Activated naive CD8-positive, alpha-beta T cell (primary cell): ENCODE measurements at regions not wholly inside any gene's neighbourhood (a gene's known extent, or its start where the extent isn't known, plus 50 kb on each side); places are given as distances from the start of the nearest gene placed in this dataset.

ENCODE experiments used
- H3K27ac Mint-ChIP-seq: one replicate; pipeline ENCODE4 v1.8.0; 2021; ENCODE audit warnings: mixed read lengths
- H3K27me3 Mint-ChIP-seq: one replicate; pipeline ENCODE4 v1.8.0; 2021; ENCODE audit warnings: mixed read lengths
- H3K36me3 Mint-ChIP-seq: one replicate; pipeline ENCODE4 v1.8.0; 2021; ENCODE audit warnings: mixed read lengths
- H3K4me1 Mint-ChIP-seq: one replicate; pipeline ENCODE4 v1.8.0; 2021; ENCODE audit warnings: low read depth, mixed read lengths
- H3K4me3 Mint-ChIP-seq: one replicate; pipeline ENCODE4 v1.8.0; 2021; ENCODE audit warnings: mild to moderate bottlenecking, mixed read lengths
- H3K9me3 Mint-ChIP-seq: one replicate; pipeline ENCODE4 v1.8.0; 2021; ENCODE audit warnings: low read depth, mixed read lengths

DNA sequence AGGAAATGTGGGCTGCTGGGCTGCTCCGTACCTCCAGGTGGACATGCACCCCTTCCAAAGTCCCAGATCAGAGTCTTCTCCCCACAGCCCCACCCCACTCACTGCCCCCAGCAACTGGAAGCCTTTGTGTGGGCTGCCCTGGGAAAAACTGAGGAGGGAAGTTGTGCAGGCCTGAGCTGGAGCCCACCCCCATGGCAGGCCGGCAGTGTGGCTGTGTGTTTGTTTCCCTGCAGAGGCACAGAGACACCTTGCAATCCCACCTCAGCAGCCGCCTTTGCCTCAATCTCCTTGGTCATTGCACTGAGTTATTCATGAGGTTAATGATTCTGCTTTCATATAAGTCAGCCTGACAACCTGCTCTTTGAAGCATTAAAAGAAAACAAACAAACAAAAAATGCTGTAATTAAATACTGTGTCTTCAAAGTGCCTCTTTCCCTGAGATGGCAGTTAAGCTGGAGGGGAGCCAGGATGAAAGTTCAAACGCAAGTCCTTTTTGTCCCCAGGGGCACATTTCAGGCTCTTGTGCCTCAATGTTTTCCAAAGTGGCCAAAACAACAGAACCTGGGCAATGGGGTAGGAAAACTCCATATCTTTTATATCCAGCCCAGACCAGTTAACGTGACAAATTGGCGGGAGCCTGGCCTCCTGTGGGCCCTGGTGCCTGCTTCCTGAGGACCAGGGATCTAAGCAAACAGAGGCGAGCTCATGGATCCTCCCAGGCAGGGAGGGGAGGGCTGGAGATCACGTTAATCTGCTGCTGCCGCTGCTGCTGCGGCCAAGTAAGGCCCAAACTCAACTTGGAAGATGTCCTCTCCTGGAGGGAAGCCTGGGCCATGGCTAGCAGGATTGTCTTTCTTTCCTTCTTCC lies 51.9 kb upstream of the TSPAN11 start:
- H3K27ac Mint-ChIP-seq: no peak overlapping the region
- H3K27me3 Mint-ChIP-seq: peaks cover under 1% of the 10 kb centered on the region
- no peaks in the 10 kb centered on the region for H3K9me3 Mint-ChIP-seq
- no peak overlapping the region for H3K4me3 Mint-ChIP-seq
- peaks cover 4% of the 10 kb centered on the region for H3K4me1 Mint-ChIP-seq
- no peaks in the 10 kb centered on the region for H3K36me3 Mint-ChIP-seq

DNA sequence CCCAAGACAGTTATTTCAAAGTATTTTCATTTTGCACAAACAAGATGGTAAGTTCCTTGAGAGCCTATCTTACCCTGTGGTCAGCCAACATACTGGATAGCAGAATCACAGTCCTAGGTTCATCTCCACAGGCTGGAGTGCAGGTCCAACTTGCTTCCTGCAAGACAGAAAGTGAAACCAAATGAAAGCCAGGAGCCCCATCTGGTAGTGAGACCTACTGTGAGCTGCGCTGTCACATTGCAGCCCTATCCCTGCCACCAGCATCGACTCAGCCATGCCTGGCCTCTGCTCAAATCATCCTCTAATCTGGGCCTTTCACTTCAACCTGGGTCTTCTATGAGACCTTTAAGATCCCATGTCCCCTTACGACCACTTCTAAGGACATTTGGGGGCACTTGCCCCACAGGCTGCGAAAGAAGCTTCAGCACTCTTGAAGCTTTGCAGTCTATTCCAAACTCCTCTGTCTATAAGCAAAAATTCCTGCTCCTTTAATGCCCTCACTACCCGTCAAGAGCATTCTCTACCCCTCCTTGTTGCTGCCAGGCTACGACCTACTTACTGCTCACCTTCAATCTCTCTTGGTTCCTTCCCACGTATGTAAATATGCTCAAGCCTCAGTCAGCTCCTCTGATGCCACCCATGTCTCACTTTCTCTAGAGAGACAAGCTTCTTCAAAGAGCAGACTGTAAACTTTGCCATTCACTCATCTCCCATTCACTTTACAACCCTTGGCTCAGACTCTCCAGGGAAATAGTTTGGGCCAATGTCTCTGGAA lies 55.9 kb upstream of the TSPAN11 start:
- H3K27ac Mint-ChIP-seq: no peak overlapping the region
- no peaks in the 10 kb centered on the region for H3K36me3 Mint-ChIP-seq
- H3K9me3 Mint-ChIP-seq: peaks cover 4% of the 10 kb centered on the region
- no peak overlapping the region for H3K4me3 Mint-ChIP-seq
- peaks cover 13% of the 10 kb centered on the region for H3K27me3 Mint-ChIP-seq
- peaks cover 4% of the 10 kb centered on the region for H3K4me1 Mint-ChIP-seq

DNA sequence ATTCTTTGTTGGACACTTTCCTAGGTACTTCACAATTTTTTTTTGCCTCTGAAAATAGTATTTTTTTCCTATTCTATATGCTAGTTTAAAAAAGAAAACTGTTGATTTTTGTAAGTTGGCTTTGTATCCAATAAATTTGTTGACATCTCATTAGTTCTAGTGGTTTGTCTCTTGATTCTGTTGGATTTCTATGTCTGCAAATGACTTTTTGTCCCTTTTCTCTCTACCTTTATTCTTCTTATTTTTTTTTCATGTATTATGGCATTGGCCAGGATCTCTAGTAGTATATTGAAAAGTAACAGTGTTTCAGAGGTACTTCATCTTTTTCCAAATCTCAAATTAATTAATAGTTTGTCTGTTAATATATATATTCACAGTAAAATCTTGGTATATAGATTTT lies 59.1 kb upstream of the TSPAN11 start:
- H3K4me3 Mint-ChIP-seq: no peak overlapping the region
- peaks cover 4% of the 10 kb centered on the region for H3K4me1 Mint-ChIP-seq
- no peak overlapping the region for H3K27ac Mint-ChIP-seq
- peaks cover 4% of the 10 kb centered on the region for H3K9me3 Mint-ChIP-seq
- H3K27me3 Mint-ChIP-seq: peaks cover 13% of the 10 kb centered on the region
- H3K36me3 Mint-ChIP-seq: no peaks in the 10 kb centered on the region

DNA sequence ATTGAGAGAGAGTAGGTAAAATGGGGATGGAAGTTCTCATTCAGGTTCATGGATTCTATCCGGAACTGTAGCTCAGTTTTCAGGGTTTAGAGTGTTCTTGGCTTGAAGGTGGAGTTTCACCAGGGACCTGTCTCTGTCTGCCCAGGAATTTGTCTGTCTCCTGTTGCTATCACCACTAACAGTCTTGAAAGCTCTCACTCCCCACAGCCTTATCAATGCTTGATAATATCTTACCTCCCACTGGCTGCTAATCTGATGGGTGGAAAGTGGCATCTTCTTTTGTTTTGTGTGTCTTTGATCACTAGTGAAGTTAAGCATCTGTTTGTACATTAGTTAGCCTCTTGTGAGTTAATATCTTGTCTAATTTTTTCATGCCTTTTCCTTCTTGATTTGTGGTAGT lies 60.3 kb upstream of the TSPAN11 start:
- Mint-ChIP-seq H3K9me3 (peaks cover 4% of the 10 kb centered on the region), H3K27ac (no peak overlapping the region), H3K36me3 (no peaks in the 10 kb centered on the region), H3K27me3 (peaks cover 13% of the 10 kb centered on the region), H3K4me3 (no peak overlapping the region), H3K4me1 (peaks cover 4% of the 10 kb centered on the region)

DNA sequence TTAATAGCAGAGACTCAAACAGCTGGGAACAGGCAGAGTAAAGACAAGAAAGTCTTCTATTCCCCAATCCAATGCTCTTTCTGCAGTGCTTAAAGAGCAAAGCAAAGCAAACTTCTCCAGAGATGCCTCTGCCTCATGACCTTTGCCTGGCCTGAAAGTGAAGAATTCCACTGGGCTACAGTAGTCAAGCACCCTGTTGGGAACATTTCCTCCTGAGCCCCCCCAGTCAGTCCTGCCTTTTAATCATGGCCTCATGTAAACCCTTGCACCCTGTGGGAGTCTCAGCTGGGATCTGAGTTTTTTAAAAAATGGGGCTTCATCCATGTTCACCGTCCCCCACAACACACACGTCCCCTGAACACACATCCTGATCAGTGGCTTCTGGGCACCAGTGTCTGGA lies 62.7 kb upstream of the TSPAN11 start:
- H3K9me3 Mint-ChIP-seq: peaks cover 4% of the 10 kb centered on the region
- H3K4me3 Mint-ChIP-seq: no peak overlapping the region
- no peaks in the 10 kb centered on the region for H3K4me1 Mint-ChIP-seq
- peaks cover 7% of the 10 kb centered on the region for H3K27me3 Mint-ChIP-seq
- no peaks in the 10 kb centered on the region for H3K36me3 Mint-ChIP-seq
- H3K27ac Mint-ChIP-seq: no peak overlapping the region

DNA sequence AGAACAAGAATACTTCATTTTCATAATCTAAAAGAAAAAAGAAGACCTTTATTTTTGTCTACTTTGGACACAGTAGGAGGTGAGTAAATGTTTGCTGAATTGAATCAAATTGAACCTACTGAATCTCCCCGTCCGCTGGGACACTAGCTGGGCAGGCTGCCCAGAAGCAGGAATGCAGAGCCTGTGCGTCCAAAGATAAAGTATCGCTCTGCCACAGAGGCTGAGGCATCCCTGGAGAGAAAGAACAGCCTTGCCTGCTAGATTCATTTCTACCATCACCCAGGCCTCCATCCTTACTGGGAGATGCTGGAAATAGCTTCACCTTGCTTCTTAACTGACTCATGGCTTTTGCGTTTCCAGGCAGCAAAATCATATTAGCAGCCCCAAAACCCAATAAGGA lies 64.1 kb upstream of the TSPAN11 start:
- H3K27me3 Mint-ChIP-seq: peaks cover 7% of the 10 kb centered on the region
- H3K27ac Mint-ChIP-seq: no peak overlapping the region
- peaks cover 4% of the 10 kb centered on the region for H3K9me3 Mint-ChIP-seq
- H3K36me3 Mint-ChIP-seq: no peaks in the 10 kb centered on the region
- no peak overlapping the region for H3K4me3 Mint-ChIP-seq
- H3K4me1 Mint-ChIP-seq: no peaks in the 10 kb centered on the region

DNA sequence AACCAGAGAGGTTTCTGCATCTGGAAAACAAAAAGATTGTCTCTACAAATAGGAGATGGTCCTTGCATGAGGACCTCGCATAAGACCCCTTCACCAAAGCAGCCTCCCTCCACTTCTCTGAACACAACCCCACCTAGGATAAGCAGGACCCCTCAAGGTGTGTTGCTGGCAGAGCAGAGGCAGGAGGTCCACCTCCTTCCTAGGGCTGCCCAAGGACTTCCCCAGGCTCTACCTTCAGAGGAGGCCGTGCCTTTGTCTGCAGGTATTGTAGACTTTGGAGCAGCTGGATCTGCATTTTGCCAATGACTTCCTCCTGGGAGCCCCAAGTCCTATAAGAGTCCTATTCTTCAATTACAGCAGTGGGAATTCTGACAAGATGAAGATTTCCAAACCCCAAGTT lies 67.3 kb upstream of the TSPAN11 start:
- no peaks in the 10 kb centered on the region for H3K4me1 Mint-ChIP-seq
- no peak overlapping the region for H3K4me3 Mint-ChIP-seq
- H3K27ac Mint-ChIP-seq: no peak overlapping the region
- H3K9me3 Mint-ChIP-seq: no peaks in the 10 kb centered on the region
- no peaks in the 10 kb centered on the region for H3K36me3 Mint-ChIP-seq
- H3K27me3 Mint-ChIP-seq: no peaks in the 10 kb centered on the region

DNA sequence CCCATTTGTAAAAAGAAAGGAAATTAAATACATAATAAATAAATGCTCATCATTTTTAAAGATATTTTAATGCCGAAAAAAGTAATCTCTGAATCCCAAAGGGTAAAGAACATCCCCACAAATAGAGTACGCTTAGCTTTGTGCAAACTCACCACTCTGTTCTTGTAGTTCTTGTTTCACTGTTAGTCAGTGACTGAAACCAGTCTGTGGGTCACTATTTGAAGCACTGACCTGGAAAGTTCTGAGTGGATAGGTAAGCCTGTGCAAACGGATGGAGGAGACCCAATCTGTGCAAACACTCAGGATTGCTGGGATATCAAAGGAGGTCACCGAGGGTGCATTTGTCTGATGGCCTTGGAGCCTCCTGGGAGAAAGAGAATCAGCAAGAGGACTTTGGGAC lies 68.1 kb upstream of the TSPAN11 start:
- no peaks in the 10 kb centered on the region for H3K4me1 Mint-ChIP-seq
- H3K27ac Mint-ChIP-seq: no peak overlapping the region
- H3K36me3 Mint-ChIP-seq: no peaks in the 10 kb centered on the region
- no peak overlapping the region for H3K4me3 Mint-ChIP-seq
- H3K27me3 Mint-ChIP-seq: no peaks in the 10 kb centered on the region
- no peaks in the 10 kb centered on the region for H3K9me3 Mint-ChIP-seq

DNA sequence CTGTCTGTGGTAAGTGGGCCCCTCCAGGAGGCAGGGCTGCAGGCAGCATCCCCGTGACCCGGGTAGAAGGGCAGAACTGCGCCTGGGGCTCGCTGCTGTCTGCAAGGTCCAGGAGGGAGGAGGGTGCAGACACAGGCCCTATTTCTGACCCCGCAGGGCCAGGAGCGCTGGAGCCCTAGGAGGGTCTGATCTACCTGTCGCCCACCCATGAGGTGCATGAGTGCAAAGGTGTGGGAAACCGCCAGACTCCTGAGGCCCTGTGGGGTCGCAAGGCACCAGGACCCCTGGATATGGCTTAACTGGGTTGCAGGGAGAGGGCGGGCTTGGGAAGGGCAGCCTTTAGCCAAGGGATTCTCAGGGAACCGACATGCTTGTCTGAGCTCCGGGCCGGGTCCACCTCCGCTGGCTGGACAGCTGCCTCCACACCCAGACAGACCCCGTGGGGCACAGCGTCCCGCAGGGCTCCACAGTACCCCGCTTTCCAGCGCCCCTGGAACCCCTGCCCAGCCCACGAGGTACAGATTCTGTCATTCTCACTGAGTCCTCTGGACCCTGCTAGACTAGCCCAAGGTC lies 72.9 kb upstream of the TSPAN11 start:
- Mint-ChIP-seq H3K27ac (peak overlapping the region; percentile 54), H3K4me3 (no peak overlapping the region), H3K27me3 (no peaks in the 10 kb centered on the region), H3K4me1 (peaks cover 8% of the 10 kb centered on the region), H3K9me3 (no peaks in the 10 kb centered on the region), H3K36me3 (no peaks in the 10 kb centered on the region)

DNA sequence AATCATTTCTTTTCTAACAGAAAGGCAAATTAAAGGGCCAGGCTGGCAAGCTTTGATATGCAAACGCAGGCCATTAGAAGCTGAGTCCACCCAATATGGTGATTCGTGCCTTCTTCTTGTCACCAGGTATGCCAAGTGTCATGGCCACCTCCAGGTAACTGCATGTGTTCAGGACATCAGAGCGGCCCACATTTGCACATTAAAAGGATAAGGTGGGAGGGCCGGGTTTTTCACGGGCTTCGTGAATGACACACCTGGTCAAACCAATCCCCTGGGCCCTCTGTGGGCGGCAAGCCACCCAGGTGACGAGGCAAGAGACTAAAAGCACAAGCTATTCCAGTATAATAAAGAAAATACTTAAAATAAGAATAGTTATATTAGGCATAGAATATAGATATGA lies 75.9 kb upstream of the TSPAN11 start:
- Mint-ChIP-seq H3K36me3 (no peaks in the 10 kb centered on the region), H3K27ac (no peak overlapping the region)

DNA sequence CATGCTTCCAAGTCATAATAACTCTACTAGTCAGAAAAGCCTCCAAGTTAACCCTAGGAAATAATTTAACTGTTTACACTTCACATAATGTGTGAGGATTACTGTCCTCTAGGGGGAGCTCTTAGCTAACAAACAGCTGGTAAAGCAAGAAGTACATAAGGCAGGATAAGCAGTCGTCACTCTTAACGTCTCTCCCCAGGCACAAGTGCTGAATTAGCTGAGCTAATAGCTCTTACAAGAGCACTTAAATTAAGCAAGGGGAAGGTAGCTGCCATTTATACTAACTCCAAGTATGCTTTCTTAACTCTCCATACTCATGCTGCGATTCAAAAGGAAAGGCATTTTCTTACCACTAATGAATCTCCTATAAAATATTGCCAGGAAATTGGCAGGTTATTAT lies 79.3 kb upstream of the TSPAN11 start:
- Mint-ChIP-seq H3K36me3 (no peaks in the 10 kb centered on the region), H3K27me3 (peaks cover 1% of the 10 kb centered on the region), H3K4me1 (peaks cover 11% of the 10 kb centered on the region), H3K27ac (no peak overlapping the region), H3K9me3 (no peaks in the 10 kb centered on the region), H3K4me3 (no peak overlapping the region)

More for the DNA sequence above, 75.9 kb upstream of the TSPAN11 start:
- Mint-ChIP-seq H3K4me3 (no peak overlapping the region), H3K9me3 (no peaks in the 10 kb centered on the region), H3K27me3 (peaks cover 1% of the 10 kb centered on the region), H3K4me1 (peaks cover 8% of the 10 kb centered on the region)

DNA sequence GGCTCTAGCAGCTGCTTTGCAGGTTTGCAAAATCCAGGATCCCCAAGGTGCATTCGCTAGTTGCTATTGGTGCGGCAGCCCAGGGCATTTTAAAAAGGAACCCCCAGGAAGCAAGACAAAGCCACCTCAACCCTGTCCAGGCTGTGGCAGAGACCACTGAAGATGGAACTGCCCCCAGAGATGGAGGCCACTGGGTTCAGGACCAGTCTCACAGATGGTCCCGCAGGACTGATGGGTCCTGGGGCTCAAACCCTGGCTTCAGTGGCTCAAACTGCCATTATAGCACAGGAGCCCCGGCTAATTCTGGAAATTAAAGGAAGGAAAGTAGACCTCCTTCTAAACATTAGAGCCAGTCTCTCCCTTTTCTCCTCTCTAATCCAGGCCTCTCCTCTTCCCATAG lies 79.8 kb upstream of the TSPAN11 start:
- Mint-ChIP-seq H3K27ac (no peak overlapping the region), H3K27me3 (peaks cover 1% of the 10 kb centered on the region), H3K4me3 (no peak overlapping the region), H3K36me3 (no peaks in the 10 kb centered on the region), H3K4me1 (peaks cover 10% of the 10 kb centered on the region), H3K9me3 (no peaks in the 10 kb centered on the region)

DNA sequence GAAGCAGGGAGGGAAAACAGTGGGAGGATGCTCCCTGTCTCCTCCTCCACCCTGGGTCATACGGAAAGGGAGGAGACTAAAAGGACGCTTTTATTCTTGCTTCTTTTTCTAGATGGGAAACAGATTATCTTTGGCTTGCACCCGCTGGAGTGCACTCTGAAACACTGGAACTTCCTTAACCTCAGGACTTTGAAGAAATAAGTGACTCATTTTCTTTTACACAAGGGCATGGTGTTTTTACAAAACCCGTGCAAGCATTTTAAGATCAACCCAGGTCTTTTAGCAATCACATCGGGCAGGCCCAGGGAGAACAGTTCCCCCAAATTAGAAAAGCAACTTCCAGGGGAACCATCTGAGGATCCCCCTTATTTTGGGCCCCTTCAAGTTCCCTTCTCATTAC lies 80.9 kb upstream of the TSPAN11 start:
- Mint-ChIP-seq H3K4me1 (peaks cover 2% of the 10 kb centered on the region), H3K4me3 (no peak overlapping the region), H3K36me3 (no peaks in the 10 kb centered on the region), H3K9me3 (no peaks in the 10 kb centered on the region), H3K27me3 (peaks cover 1% of the 10 kb centered on the region), H3K27ac (no peak overlapping the region)

DNA sequence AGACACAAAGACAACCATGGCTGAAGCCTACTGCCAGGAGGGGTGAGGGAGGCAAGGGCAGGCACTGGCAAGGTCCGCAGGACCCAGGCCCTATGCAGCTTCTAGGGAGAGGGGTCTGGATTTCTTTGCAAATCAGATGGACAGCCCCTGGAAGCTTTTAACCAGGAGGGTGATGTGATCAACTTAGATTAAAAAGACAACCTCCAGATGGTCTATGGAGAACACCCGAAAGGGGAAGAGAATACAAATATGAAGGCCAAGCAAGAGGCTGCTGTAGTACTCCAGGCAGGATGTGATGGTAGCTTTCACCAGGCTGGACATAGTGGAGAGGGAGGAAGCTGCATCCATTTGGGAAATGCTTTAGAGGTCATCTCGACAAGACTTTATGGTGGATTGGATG lies 83.3 kb upstream of the TSPAN11 start:
- no peak overlapping the region for H3K27ac Mint-ChIP-seq
- H3K4me1 Mint-ChIP-seq: peaks cover 2% of the 10 kb centered on the region
- no peaks in the 10 kb centered on the region for H3K36me3 Mint-ChIP-seq
- H3K27me3 Mint-ChIP-seq: peaks cover 1% of the 10 kb centered on the region
- H3K4me3 Mint-ChIP-seq: no peak overlapping the region
- no peaks in the 10 kb centered on the region for H3K9me3 Mint-ChIP-seq

DNA sequence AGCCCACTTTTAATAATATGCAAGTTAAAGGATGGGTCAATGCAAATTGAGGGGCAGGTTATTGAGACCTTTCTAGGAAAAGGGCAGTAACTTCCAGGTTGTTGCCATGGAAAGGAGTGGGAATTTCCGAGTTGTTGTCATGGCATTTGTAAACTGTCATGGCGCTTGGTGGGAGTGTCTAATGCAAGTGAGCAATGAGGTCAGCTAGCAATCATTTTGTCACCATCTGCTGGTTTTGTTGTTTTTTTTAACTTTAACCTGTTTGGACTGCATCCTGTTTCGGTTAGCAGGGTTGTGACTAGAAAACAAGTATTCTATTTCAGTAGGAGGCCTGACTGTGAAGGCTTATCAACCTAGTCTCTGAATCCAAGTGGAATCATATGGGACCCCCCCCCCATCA lies 85.8 kb upstream of the TSPAN11 start:
- no peaks in the 10 kb centered on the region for H3K36me3 Mint-ChIP-seq
- peaks cover 2% of the 10 kb centered on the region for H3K4me1 Mint-ChIP-seq
- H3K9me3 Mint-ChIP-seq: no peaks in the 10 kb centered on the region
- H3K27me3 Mint-ChIP-seq: peaks cover 15% of the 10 kb centered on the region
- H3K4me3 Mint-ChIP-seq: no peak overlapping the region
- H3K27ac Mint-ChIP-seq: no peak overlapping the region
